K562 (cell line): ENCODE measurements at regions not wholly inside any gene's neighbourhood (a gene's known extent, or its start where the extent isn't known, plus 50 kb on each side); places are given as distances from the start of the nearest gene placed in this dataset.

Experiments
- ATAC-seq: fragments of 200-7000 bp; cut with Tn5 transposase; 3 replicates; pipeline ENCODE4 v1.9.1; 2020; ENCODE audit warnings: moderate library complexity
- BruUV-seq: library from RNA; stranded (reverse); fragments of 400-500 nt; replicated peaks from 2 replicates; lab custom pipeline; 2021; lab: Mats Ljungman, UMichigan
- CTCF ChIA-PET: fragments of 300-600 bp; formaldehyde crosslinking; extraction: SDS; loops from one replicate; lab custom pipeline; 2021; ENCODE audit warnings: low intra/inter-chr PET ratio; lab: Yijun Ruan, JAX
- POLR2A ChIA-PET: fragments of 300-600, 350-650 bp; sonication (Branson Sonifier 250); formaldehyde crosslinking; extraction: SDS; loops from one replicate; lab custom pipeline; 2021; ENCODE audit warnings: antibody characterized with exemption, inconsistent platforms; lab: Yijun Ruan, JAX
- DNase-seq, 4 experiments: peaks; one replicate each; pipeline versions ENCODE4 v3.0.0 to v3.0.0-alpha.2; 2011 to 2018; ENCODE audit warnings: low spot score in 3 of 4, mixed read lengths in 3 of 4; ENCODE audit errors: extremely low read depth in 1 of 4
- FAIRE-seq: peaks from 2 replicates; lab custom pipeline; 2011; peaks lifted over from hg19 to GRCh38; lab: Jason Lieb, UNC
- H2AFZ ChIP-seq: 2 replicates; pipeline ENCODE4 v1.6.0; 2011; ENCODE audit warnings: low read depth, low read length, control low read depth, inconsistent platforms
- H3K27ac ChIP-seq: fragments of 200-600 bp; 3 replicates; pipeline ENCODE4 v1.8.0; 2011; ENCODE audit warnings: low read depth, mild to moderate bottlenecking, control low read depth, inconsistent platforms, low read length, moderate library complexity, mixed read lengths; ENCODE audit errors: extremely low read depth
- H3K27me3 ChIP-seq, 2 experiments: fragments of 300-600 bp in 1 of 2; 2 replicates in 1 of 2; 3 replicates in 1 of 2; pipeline versions ENCODE4 v1.6.0 to v1.8.0; 2011; ENCODE audit warnings: inconsistent platforms in 2 of 2, low read length in 2 of 2, mild to moderate bottlenecking in 1 of 2, mixed read lengths in 1 of 2, moderate library complexity in 1 of 2; ENCODE audit not compliant: control insufficient read depth in 2 of 2, insufficient read depth in 2 of 2
- H3K36me3 ChIP-seq: fragments of 300-600 bp; 3 replicates; pipeline ENCODE4 v1.8.0; 2011; ENCODE audit warnings: mild to moderate bottlenecking, low read length, inconsistent platforms; ENCODE audit not compliant: control insufficient read depth, insufficient read depth
- H3K4me1 ChIP-seq, 2 experiments: fragments of 200-600 bp in 1 of 2; replicated peaks in 1 of 2; 2 replicates in 1 of 2; 3 replicates in 1 of 2; pipeline versions ENCODE4 v1.5.1 to v1.8.0; 2011; ENCODE audit warnings: inconsistent platforms in 2 of 2, low read length in 2 of 2, mild to moderate bottlenecking in 1 of 2, mixed read lengths in 1 of 2, moderate library complexity in 1 of 2; ENCODE audit not compliant: control insufficient read depth in 2 of 2, insufficient read depth in 2 of 2
- H3K4me2 ChIP-seq: 2 replicates; pipeline ENCODE4 v1.6.1; 2011; ENCODE audit warnings: low read length, control low read depth, inconsistent platforms, mixed read lengths; ENCODE audit not compliant: insufficient read depth
- H3K4me3 ChIP-seq: fragments of 200-600 bp; sonication (generic), shearing (Covaris generic); 2 replicates; pipeline ENCODE4 v1.5.1; 2016; ENCODE audit warnings: control low read depth, inconsistent platforms
- H3K79me2 ChIP-seq: fragments of 200-600 bp; 3 replicates; pipeline ENCODE4 v1.8.0; 2011; ENCODE audit warnings: low read length, inconsistent platforms; ENCODE audit not compliant: control insufficient read depth, insufficient read depth
- H3K9ac ChIP-seq, 2 experiments: 2 replicates each; pipeline versions ENCODE4 v1.6.0 to v1.6.1; 2011; ENCODE audit warnings: low read depth in 2 of 2, low read length in 2 of 2, control low read depth in 1 of 2, inconsistent platforms in 1 of 2, mild to moderate bottlenecking in 1 of 2, mixed read lengths in 1 of 2; ENCODE audit not compliant: insufficient read depth in 1 of 2
- H3K9me1 ChIP-seq: one replicate; pipeline ENCODE4 v1.6.0; 2011; ENCODE audit warnings: inconsistent platforms, mild to moderate bottlenecking, low read length, moderate library complexity; ENCODE audit not compliant: control insufficient read depth, insufficient read depth
- H3K9me3 ChIP-seq: replicated peaks from 2 replicates; pipeline ENCODE4 v1.5.1; 2011; ENCODE audit warnings: low read depth, low read length, inconsistent platforms; ENCODE audit not compliant: control insufficient read depth, insufficient read depth
- H4K20me1 ChIP-seq: replicated peaks from 2 replicates; pipeline ENCODE4 v1.6.1; 2011; ENCODE audit warnings: low read length, inconsistent platforms, mixed read lengths; ENCODE audit not compliant: control insufficient read depth, insufficient read depth
- RAD21 ChIP-seq, 2 experiments: fragments of 250-450 bp in 1 of 2; fragments of 450-650 bp in 1 of 2; sonication (Bioruptor Pico) in 1 of 2; formaldehyde crosslinking in 1 of 2; IDR thresholded peaks in 1 of 2; conservative IDR thresholded peaks in 1 of 2; 2 replicates each; pipeline versions ENCODE4 v1.4.0 to v1.8.0; 2020 to 2022; ENCODE audit warnings: mild to moderate bottlenecking in 2 of 2, moderate library complexity in 1 of 2
- SMC3 ChIP-seq: conservative IDR thresholded peaks from 2 replicates; pipeline ENCODE4 v1.6.1; 2011; ENCODE audit warnings: low read depth, low read length, improper control_type of control experiment; ENCODE audit not compliant: insufficient read depth
- SOX6 ChIP-seq: fragments of 450-650 bp; IDR thresholded peaks from 2 replicates; pipeline ENCODE4 v1.6.1; 2014; ENCODE audit warnings: mild to moderate bottlenecking
- ZBED1 ChIP-seq: IDR thresholded peaks from 2 replicates; pipeline ENCODE4 v1.6.1; 2014
- ZC3H11A ChIP-seq: IDR thresholded peaks from 2 replicates; pipeline ENCODE4 v1.6.1; 2012; ENCODE audit warnings: low read depth, low read length, improper control_type of control experiment
- WGBS: fragments of 100-300 bp; shearing (Covaris generic); methylation state at CpG from one replicate; pipeline ENCODE4 v1.1.6; 2016; ENCODE audit warnings: low coverage, mixed read lengths; ENCODE audit not compliant: insufficient coverage; ENCODE audit errors: missing lambda C conversion rate; 5-methylcytosine and 5-hydroxymethylcytosine counted together
- in situ Hi-C: fragments of 300-500 bp; cut with MboI; formaldehyde crosslinking; loops from 4 replicates; pipeline ENCODE4 v1.15.0; 2018; ENCODE audit warnings: inconsistent platforms, mixed read lengths
- intact Hi-C: fragments of 100-400 bp; cut with micrococcal nuclease; formaldehyde crosslinking; loops from 2 replicates; pipeline ENCODE4 v1.14.2; 2022
- TF ChIP-seq, protein P1 (sequence below), 3 experiments: IDR thresholded peaks in 2 of 3; conservative IDR thresholded peaks in 1 of 3; 2 replicates each; pipeline ENCODE4 v1.5.1; 2011 to 2012; ENCODE audit warnings: low read length in 3 of 3, mild to moderate bottlenecking in 3 of 3, control low read depth in 2 of 3, improper control_type of control experiment in 1 of 3, inconsistent platforms in 1 of 3, low read depth in 1 of 3, mixed read lengths in 1 of 3, moderate library complexity in 1 of 3; ENCODE audit not compliant: insufficient read depth in 2 of 3

- Histone ChIP-seq H3K27ac (no peak overlapping the region), H3K79me2 (no peaks in the 10 kb centered on the region), H3K4me3 (no peak overlapping the region), H3K9me1 (no peaks in the 10 kb centered on the region), H3K9me3 (no peaks in the 10 kb centered on the region), H2AFZ (no peak overlapping the region), H3K4me2 (no peak overlapping the region), H4K20me1 (no peaks in the 10 kb centered on the region)
- BruUV-seq, result no TSS peak
- intact Hi-C loops, result loop anchor here (5.0 to 10.0 kb wide), 2 partner anchors 52 to 415 kb away; no protein-coding TSS in a partner anchor
- FAIRE-seq, result no peak
- TF ChIP-seq ZBED1, result no peak
- TF ChIP-seq, protein P1, sequence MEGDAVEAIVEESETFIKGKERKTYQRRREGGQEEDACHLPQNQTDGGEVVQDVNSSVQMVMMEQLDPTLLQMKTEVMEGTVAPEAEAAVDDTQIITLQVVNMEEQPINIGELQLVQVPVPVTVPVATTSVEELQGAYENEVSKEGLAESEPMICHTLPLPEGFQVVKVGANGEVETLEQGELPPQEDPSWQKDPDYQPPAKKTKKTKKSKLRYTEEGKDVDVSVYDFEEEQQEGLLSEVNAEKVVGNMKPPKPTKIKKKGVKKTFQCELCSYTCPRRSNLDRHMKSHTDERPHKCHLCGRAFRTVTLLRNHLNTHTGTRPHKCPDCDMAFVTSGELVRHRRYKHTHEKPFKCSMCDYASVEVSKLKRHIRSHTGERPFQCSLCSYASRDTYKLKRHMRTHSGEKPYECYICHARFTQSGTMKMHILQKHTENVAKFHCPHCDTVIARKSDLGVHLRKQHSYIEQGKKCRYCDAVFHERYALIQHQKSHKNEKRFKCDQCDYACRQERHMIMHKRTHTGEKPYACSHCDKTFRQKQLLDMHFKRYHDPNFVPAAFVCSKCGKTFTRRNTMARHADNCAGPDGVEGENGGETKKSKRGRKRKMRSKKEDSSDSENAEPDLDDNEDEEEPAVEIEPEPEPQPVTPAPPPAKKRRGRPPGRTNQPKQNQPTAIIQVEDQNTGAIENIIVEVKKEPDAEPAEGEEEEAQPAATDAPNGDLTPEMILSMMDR (IDR thresholded peaks at IDR 0.05 in 2 of 3, conservative IDR thresholded peaks at IDR 0.05 in 1 of 3; ENCODE audit: insufficient read depth in 2 of 3, low read depth in 1 of 3, low read length in 3 of 3), result peak in 2 of 3 experiments; percentile 27 to 42; a peak in 4 of 6 replicates
- 0 out of 2 replicates have a peak, but pooled peaks have one; percentile 11 for TF ChIP-seq SMC3
- TF ChIP-seq SOX6, result no peak
- no peak for TF ChIP-seq ZC3H11A
- peak in 1 of 2 experiments; percentile 21; a peak in 1 of 4 replicates for TF ChIP-seq RAD21 (CRISPR knock-in tag; conservative IDR thresholded peaks at IDR 0.05 in 1 of 2, IDR thresholded peaks at IDR 0.05 in 1 of 2)
- TF ChIP-seq, all 486 proteins: peak for 3
- CTCF ChIA-PET, result no interaction called here
- POLR2A ChIA-PET, result no interaction called here
- peaks cover 0 to 25% of the 10 kb centered on the region in 2 experiments; a peak in 2 of 5 replicates for H3K27me3 ChIP-seq
- H3K9ac ChIP-seq, result no peak overlapping the region
- peak; percentile 60 for ATAC-seq
- 0% methylated on average over 8 of the region's 9 CpGs for WGBS
- H3K36me3 ChIP-seq, result no peaks in the 10 kb centered on the region
- DNase-seq, result peak in 2 of 4 experiments; percentile 11 to 13
- H3K4me1 ChIP-seq, result peaks cover 0 to 5% of the 10 kb centered on the region in 2 experiments; a peak in 2 of 5 replicates
- in situ Hi-C loops, result no loop called here
These were observed 80.7 kb upstream of the SEC61G start for GRCh38 chr7:54839575-54840213.
